ENCODE measurements at regions not wholly inside any gene's neighbourhood (a gene's known extent, or its start where the extent isn't known, plus 50 kb on each side); places are given as distances from the start of the nearest gene placed in this dataset.
"Not testable (repeated sequence)": the region's sequence is repeated elsewhere in the genome, so short reads cannot be mapped to it uniquely, and the experiment has no call there.

DNA sequence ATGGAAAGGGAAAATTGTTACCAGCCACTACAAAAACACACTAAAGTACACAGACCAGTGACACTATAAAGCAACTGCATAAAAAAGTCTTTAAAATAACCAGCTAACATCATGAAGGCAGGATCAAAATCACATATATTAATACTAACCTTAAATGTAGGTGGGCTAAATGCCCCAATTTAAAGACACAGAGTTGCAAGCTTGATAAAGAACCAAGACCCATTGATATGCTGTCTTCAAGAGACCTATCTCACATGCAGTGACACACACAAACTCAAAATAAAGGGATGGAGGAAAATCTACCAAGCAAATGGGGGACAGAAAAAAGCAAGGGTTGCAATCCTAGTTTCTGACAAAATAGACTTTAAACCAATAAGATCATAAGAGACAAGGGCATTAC lies 246.3 kb downstream of the SEC16B start:
- no peak for DNase-seq (ENCODE audit: low spot score)

DNA sequence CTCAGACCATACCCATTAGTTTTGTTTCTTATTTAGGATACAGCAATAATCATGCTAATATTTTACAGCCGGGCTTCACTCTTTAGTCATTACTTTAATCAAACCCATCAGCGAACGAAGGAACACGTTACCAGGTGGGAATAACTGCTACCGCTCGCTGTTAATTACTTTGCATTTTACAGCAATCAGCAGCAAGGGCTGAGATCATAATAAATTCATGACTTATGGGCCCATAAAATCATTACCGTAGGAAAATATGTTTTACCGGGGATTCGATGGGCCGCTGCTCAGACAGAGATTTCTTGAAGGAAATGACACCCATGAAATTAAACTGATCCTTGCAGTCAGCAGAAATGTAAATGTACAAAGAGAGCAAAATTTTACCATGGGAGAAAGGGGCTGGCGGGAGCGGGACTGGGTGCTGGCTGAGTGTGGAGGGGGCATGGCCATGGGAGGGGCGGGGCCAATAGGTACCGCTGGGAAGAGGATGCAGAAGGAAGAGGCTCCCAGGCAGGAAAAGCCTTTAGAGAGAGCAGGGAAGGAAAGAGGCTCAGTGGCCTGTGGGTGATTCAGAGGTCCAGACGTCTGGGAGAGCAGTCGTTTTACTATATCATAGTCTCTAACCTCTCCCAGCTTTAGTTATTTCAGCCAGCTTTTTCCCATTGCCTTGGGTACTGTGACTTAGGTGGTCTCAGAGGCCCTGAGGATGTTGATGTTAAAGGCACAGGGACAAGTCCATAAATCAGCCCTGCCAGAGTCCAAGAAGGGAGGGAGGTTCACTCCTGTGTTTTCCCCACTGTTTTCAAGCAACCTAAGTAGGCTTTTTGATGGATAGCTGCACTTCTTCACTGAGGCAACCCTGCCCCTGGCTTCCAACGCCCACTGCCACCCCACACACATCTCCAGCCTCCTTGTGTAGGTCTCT lies 258.9 kb downstream of the SEC16B start:
- no peak for DNase-seq (ENCODE audit: low spot score)

DNA sequence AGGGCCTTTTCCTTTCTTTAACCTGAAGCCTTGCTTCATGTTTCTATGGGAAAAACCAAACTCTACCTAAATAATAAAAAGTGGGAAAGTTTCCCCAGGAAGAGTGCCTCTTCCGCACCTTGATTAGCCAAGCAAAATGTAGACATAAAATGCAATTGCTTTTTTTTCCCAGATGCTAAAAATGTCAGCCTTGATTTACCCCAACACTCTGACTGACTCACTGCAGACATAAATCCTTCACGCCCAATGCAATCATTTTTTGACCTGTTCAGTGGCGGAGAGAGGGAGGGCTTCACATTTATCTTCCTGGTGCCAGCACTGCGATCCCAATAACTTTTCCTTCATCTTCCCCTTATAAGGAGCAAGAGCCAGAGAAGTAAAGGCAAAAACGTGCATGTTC lies 261.5 kb downstream of the SEC16B start:
- DNase-seq (ENCODE audit: low spot score), result no peak

DNA sequence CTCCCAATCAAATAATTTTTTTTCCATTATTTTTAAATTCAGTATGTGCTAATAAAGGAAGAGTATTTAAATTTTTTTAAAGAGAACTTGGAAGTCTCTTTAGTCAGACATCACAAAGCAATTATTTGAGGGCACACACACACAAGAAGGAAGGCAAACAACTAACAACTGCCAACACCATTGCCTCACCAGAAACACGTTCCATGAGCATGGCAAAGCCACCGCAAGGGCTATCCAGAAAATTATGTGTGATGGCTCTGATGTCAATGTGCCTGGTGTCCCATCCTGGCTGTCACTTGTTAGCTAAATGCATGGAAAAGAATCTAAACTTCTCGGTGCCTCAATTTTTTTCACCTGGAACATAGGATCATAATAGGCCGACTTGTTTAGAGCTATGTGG lies 262.9 kb downstream of the SEC16B start:
- no peak for DNase-seq (ENCODE audit: low spot score)

DNA sequence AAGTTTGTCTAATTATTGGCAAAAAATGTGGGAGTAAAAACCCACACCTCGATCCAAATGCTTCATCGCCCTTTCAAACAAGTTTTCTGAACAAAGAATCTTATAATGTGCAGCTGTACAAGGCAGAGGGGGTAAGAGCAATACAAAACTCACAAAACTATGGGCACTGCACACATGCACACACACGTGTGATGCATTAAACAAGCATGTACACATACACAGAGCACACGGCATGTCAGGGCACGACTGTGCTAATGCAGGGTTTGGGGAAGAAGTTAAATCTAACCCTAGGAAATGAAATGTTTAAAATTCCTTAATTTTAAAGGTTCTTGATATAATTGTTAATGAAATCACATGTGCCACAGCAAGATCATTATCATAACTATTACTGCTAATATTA lies 264.0 kb downstream of the SEC16B start:
- DNase-seq (ENCODE audit: low spot score), result no peak

DNA sequence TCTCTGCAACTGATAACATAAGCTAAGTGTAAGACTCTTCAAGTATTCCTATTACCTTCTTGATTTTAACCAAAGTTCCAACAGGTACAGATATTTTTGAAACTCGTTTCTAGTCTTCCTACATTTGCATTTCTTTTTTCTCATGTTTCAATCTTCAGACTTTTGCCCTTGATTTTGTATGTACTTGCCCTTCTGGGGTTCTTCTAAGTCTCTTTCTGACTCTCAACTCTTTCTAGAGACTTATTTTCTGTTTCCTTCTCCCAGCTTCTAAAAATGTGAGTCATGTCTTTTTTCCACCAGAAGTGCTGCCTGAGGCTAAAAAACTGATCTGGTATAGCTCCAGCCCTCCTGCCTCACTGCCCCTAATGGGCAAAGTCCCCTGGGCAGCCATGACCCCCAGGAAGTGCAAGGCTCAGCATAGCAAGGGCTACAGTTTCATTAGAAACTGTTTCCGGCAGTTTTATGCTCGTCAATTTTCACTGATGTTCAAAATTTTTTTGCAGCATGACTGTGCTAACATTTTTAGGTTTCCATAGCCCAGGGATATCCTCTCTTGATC lies 265.9 kb downstream of the SEC16B start:
- no peak for DNase-seq (ENCODE audit: low spot score)

DNA sequence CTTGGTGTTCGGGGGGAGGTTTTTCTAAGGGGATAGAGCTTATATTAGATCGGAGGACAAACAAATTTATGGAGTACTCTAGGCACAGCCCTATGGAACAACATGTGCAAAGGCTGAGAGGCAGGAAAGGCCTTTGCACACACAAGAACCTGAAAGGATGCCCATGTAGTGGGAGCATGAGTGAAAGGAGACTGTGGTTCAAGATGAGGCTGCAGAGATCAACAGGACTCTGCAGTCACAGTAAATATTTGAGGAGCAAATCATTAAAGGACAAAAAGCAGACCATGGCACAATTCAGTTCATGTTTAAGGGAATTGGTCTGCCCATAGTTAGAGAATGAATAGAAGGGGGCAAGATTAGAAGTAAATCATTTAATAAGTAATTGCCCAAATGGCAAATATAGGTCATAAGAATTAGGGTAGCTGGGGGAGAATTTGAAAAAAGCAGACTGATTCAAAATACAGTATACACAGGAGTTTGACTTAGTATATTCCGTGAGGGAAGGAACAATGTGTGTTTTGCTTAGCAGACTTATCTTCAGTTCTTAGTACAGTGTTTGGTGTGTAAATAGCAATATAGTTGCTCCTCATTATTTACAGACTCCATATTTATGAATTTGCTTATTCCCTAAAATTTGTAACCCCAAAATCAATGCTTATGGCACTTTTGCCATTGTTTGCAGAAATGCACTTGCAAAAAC lies 268.1 kb downstream of the SEC16B start:
- no peak for DNase-seq (ENCODE audit: low spot score)

DNA sequence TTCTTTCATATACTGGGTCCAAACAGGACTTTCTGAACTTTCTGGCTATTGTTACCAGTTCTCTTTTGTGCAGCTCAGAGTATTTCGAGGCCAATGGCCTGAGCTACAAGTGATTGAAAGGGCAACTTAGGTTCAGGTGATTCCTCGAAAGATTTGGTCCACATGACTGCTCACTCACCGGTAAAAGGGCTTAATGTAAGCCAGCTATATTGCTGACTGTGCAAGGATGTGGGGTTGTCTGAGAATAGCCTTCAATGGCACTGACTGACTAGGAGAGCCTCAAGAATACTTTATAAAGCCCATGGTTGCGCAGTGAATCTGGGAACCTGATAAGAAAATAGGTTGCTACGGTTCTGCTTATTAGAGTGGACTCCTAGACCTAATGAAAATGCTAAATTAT lies 269.0 kb downstream of the SEC16B start:
- no peak for DNase-seq (ENCODE audit: low spot score)

DNA sequence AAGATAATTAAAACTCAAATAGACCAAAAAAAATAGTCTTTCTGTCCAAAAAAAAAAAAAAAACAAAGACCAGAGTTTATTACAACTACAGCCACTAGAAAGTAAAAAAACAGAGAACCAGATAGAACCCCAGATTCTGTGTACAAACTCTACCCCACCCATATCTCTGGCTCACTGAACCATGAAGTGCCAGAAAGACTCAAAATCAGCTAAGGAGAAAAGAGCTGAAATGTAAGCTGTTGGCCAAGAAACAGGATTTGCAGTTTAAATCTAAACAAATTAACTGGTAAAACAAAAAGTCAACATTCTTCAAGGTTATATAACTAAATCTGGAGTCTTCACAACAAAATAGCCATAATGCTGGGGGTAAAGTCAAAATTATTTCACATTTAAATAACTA lies 278.9 kb downstream of the SEC16B start:
- no peak for DNase-seq (ENCODE audit: low spot score)

DNA sequence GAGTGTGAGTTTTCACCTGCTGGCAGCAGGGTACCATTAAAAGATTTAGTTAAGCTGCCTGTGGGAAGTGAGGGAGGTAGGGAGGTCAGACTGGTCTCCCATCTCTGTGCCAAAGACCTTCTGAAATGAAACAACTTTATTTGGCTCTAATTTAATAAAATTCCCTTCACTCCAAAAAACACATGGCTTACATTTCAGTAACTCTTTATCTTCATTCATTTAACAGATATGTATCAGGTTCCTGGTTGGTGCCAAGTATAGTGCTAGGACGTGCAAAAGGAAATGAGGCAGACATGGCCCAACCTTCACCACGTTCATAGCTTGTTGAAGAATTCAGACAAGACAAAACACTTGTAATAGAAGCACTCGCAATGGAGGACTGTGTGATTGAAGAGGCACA lies 282.3 kb downstream of the SEC16B start:
- DNase-seq (ENCODE audit: low spot score), result no peak

DNA sequence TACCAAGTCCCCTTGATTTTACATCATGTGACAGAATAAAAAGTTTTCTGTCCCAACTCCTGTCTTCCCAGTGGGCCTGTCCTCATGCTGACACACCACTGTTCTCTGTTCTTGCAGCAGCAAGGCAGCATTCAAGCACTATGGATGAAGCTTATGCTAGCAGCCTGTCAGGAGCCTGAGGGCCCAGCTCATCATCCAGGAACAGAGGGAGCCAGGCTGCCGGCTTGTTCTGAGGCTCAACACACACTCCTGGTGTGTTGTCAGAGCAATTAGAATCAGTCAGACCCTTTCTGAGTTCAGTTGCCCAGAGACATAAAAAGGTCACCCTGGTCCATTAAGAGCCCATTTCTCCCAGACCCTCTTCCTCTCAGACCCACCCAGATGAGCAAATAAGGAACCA lies 282.9 kb downstream of the SEC16B start:
- DNase-seq (ENCODE audit: low spot score), result no peak

DNA sequence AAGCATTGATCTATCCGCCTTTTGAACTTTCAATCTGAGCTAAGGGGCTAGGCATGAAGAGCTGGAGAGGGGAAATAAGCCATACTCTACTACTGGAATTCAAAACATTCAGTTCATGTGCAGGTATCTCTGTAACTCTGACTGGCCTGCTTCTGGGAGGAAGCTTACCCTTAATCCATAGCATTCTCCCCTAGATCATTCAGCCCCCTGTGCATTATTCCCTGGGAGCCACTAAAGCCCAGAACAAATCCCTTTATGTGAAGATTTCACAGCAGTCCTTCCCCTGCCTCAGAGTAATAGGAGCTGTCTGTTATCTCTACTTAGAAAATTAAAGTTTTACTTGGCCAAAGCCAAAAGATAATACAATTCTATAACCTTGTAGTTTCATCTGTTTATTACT lies 300.7 kb downstream of the SEC16B start:
- no peak for DNase-seq (ENCODE audit: low spot score)

DNA sequence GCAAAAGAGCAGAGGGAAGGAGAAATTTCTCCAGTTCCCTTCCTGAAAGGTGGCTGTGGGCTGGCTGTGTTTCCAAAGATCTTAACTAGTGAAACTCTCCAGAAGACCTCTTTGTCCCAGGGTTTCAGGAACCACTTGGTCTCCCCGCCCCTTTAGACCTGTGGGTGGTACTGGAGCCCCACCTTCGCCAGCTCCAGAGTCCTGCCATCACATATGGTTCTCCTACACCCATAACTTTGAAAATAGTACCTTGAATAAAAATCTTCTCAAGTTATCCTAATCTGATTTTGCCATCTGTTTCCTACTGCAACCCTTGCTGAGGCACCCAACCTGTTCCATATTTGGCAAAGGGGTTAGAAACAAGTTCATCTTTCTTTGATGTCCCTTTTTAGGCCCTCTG lies 303.9 kb downstream of the SEC16B start:
- no peak for DNase-seq (ENCODE audit: low spot score)

DNA sequence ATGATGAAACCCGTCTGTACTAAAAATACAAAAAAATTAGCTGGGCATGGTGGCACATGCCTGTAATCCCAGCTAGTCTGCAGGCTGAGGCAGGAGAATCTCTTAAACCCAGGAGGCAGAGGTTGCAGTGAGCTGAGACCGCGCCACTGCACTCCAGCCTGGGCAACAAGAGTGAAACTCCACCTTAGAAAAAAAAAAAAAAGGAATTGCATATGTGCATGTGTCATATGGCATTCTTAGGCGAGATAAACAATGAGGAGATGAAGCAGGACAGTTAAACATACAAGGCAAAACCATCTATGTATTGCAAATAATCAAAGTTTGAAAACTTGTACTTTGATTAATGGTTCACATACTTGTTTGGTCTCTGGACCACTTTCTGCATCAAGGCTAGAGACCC lies 305.1 kb downstream of the SEC16B start:
- not testable (repeated sequence) for DNase-seq (ENCODE audit: low spot score)

DNA sequence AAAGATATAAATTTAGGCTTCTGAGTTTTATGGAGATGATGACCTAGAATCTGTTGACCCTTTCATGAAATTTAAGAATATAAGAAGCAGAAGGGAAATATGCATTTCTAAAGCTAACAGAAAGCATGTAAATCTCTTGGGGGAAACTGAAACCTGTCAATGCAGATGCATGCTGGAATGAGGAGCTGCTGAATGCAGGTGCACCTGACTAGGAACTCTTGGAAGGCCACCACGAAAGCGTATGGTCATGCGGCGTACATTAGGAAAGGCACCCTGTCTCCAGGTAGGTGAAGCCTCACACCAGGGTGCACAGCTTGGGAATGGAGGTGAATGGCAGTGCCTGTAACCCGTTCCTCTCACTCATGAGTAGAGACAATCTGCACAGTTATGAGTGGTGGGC lies 309.7 kb downstream of the SEC16B start:
- no peak for DNase-seq (ENCODE audit: low spot score)

DNA sequence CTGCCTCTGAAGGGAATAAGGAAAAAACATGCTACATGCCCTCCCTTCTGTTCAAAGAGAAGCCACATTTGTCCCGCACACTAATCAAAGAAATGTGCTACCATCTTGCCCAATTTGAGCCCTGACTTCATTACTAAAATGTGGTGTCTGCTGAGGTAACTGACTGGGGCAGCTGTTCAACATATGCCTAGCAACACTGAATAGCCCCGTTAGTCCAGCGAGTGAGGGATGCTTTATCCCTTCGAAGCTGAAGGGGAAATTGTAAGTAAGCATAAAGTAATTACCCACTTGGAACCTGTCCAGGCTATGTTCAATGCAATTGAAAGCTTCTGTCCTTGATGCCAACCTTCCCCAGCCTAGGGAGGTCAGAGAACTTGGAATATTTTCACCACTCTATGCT lies 310.6 kb downstream of the SEC16B start:
- DNase-seq (ENCODE audit: low spot score), result no peak

DNA sequence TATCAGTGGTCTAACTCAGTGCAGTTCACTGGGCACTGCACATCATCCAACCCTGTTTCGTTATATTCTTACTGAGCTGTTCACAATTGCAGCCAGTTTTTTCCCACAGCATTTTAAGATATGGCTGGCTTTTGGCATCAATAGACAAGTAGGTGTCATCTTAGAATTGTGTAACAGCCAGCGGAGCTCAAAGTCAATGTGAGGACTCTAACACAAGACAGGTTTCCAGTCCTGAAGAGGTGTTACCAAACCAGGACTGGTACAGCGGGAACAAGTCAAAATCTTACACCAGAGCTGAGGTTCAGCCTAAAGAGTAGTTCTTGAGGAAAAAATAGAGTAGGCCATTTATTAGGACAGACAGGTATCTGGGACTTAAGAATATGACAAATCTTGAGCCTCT lies 313.3 kb downstream of the SEC16B start:
- DNase-seq (ENCODE audit: low spot score), result no peak

DNA sequence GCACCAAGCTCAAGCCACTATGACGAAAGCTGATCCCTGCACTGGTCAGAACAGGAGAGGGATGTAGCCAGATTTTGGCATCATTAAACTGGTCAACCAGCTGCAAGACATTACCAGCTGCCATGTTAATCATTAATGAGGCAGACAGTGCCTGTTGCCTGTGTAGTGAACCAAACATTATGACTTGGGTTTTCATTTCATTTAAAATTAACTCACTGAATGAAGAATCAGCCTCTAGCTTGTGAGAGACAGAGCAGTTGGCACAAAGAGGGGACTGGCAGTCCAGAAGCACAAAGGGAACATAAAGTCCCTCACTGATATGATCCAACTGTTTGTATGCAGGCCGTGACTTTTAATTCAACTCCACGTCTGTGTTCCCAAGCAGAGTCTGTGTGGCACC lies 318.9 kb downstream of the SEC16B start:
- DNase-seq (ENCODE audit: low spot score), result no peak

DNA sequence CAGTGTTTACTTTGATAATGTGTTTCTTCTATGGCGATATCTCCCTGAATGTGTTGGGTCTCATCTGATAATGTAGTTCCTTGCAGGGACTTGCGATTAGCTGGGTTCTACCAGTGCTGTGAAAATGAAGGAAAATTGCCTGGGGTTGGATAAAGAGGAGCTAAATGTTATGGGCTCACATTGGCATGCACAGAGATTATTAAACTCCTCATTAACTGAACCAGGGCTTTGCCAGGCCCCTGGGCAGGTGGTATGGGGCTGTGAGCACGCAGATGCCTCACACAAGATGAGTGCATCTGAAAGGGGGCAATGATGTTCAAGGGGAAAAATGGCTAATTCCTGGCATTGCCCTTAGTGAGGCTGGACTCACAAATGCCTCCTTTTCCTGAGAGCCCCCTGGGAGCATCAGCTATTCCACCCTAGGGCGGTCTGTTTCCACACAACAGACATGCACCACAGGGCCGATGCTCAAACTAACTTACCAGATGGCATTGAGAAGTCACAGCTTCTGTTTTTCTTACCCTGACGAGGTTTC lies 321.1 kb downstream of the SEC16B start:
- no peak for DNase-seq (ENCODE audit: low spot score)

DNA sequence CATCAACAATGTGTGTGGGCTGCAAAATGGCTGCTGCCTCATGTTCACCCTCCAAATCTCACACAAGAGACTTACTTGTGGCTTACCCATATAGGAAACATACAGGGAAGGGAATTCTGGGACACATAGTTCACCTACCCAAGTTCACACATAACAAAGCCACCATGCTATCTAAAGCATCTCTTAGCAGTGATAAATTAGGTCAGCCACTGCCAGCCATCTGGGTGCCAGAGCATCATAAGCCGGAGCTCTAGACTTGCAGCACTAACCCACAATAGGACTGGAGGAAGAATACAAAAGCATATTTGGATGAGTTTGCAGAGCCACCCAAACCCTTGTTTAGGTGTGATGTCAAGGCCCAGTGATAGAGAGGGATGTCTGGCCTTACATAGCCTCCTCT lies 321.7 kb downstream of the SEC16B start:
- no peak for DNase-seq (ENCODE audit: low spot score)

DNA sequence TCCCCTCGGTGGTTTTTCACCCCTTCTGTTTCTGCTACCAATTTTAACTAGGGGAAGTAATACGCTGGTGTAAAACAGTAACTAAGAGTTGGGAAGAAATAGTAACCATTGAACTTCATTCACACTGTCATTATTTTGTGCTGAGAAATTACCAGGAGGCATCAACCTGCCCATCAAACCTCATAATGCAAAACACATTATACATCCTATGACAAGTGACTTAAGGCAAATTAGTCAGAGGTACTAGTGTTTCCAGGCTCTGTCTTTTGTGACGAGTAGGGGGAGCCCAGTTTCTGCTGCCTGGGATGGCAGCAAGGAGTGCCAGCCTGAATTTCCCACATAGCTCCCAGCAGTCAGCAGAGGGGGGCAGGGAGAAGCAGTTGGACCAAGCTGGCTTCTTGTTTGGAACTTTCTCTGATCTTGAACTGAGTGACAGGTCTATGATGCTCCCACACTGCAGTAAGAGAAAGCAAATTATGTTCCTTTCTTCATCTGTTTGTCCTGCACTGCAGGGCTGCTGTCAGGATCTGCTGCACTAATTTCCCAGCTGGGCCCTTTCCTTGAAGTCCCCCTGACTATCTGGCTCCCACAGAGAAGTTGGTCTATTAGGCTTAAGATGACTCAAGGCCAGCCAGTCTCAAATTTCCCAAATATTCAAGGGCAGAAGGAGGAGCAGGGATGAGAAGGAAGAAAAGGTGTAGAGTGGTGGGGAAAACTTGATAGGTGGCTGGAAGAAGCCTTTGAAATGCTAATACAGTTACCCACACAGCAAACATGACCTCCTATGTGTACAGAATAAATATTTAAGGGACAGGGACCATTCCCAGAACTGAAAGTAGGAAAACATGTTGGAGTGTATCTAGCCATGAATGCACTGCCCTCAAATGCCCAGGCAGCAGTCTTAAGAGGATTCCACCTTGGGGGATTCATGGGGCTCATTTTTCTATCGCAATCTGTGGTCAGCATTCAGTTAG lies 322.8 kb downstream of the SEC16B start:
- no peak for DNase-seq (ENCODE audit: low spot score)

All from D341Med (cell line).